NCI-H1930 (cell line): ENCODE measurements at regions not wholly inside any gene's neighbourhood (a gene's known extent, or its start where the extent isn't known, plus 50 kb on each side); places are given as distances from the start of the nearest gene placed in this dataset.

Experiments used
- DNase-seq, 2 experiments: peaks; one replicate each; lab custom pipeline; 2025; lab: John Stamatoyannopoulos, UW

DNA sequence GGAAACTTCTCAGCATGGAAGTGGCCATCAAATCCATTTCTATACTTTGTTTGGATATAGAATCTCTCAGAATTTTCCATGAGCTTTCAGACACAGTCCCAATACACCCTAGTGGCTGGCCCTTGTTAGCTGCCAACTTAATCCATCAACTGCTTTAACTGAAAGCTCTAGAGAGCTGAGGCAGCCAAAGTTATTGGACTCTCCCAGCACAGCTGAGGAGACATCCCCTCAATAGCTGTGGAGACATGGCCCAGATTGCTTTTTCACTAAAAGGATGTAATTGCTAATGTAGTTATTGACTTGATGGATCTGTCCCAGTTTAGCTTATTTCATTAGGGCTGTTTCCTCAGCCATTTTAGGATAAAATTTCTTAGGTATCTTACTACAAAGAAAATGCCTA, 94.8 kb upstream of the PRMT6 start:
- no peak for DNase-seq

DNA sequence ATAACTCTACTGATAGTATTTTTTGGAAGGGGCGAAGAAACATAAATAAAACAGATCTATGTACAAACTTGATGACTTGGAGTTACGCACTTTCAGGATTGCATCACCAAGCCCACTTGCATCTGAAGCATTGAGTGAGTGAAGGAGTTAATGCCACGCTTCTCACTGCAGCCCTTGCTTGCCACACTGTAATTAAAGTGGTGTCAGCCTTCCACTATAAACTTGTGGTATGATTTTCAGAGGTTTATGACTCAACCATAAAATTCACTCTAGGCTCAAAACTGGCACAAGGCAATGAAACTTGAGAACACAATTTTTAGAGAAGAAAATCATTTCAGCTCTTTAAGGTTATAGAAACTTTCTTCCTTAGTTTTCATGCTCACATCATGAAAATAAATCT, 93.9 kb upstream of the PRMT6 start:
- no peak for DNase-seq

GRCh38 chr1:106964495-106964894, 92.0 kb upstream of the PRMT6 start:
- DNase-seq, result no peak

DNA sequence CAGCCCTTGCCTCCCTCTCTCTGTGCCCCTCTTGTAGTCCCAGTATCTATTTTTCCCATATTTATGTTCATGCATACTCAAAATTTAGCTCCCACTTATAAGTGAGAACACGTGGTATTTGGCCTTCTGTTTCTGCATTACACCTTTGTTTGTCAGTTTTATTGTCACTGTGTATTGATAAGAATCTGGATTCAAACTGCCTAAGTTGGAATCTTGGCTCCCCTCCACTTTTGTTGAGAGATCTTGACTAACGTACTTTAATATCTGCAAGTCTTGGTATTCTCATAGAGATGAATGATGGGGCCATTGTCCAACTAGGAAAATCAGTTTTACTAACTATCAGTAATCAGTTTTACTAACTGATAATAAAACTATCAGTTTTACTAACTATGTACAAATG, 87.8 kb upstream of the PRMT6 start:
- DNase-seq, result no peak

DNA sequence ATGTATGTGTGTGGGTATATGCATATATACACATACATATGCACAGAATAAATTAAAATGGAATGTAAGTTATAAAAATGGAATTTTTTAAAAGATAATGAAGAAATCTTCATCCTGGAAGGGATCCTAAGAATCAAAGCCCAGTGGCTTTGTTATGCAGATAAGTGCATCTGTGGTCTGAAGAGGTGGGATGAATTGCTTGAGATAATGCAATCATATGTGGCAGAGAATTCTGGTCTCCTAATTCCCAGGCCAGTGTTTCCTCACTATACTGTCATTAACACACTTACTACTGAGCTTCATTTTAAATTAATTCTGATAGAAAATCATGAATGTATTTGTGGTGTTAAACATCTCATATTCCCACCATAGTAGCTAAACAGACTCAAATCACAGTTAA, 86.7 kb upstream of the PRMT6 start:
- no peak for DNase-seq

- no peak for DNase-seq
Observed at GRCh38 chr1:106972074-106972473, 84.4 kb upstream of the PRMT6 start.

- no peak for DNase-seq
Observed at GRCh38 chr1:106975944-106976343, 80.5 kb upstream of the PRMT6 start.

- no peak for DNase-seq
Observed at GRCh38 chr1:106978477-106979322, 77.8 kb upstream of the PRMT6 start.

DNA sequence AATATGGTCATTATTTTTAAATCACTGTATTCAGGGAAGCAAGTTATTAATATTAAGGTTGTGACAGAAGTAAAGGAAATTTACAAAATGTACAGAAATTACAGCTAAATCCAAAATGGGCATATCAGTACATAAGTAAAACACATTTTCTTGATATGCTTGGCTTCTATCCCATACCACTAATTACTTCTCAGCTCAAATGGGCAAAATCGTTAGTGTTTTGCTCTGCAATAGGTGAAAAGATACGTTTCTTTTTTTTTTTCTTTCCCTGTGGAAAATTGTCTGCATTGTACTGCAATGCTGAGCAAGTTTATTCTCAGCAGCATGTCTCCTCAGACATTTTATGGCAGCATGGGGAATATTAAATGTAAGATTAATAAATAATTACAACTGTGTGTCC, 77.1 kb upstream of the PRMT6 start:
- no peak for DNase-seq

DNA sequence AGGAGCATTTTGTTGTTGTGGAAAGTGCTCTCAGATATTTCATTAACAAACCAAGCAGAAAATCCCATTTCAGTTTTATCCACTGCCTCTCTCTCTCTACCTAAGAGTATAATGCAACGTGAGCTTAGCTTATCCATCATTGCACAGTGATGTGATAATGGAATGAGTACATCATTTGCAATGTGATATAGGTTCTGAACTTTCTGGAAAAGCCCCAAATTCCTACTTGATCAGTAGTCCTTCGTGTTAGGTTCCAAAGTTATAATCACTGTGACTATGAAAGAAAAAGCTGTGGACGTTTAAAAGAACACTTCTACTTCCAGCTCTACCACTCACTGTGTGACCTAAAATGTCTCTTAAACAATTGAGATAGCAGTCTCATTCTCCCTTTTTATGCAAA, 76.4 kb upstream of the PRMT6 start:
- DNase-seq, result no peak

- no peak for DNase-seq
Observed at GRCh38 chr1:106984801-106985200, 71.7 kb upstream of the PRMT6 start.

DNA sequence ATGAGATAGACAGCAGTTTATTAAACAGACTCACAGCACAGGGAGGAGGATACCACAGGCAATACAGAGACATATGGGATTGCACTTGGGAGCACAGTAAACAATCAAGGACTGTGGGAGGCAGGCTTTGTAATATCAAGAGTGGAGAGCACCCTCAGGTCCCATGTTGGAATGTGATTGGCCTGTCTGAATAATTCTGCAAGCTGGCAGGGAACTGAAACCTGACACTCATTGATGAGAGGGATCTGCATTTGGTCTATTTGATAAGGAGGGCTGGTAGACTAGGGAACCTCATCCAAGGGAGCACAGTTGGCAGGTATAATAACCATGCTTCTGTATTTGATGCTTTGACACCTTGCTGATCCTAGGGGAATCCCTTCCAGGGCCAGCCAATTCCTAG, 69.9 kb upstream of the PRMT6 start:
- DNase-seq, result no peak

- no peak for DNase-seq
Observed at GRCh38 chr1:106995970-106996369, 60.5 kb upstream of the PRMT6 start.

GRCh38 chr1:106998431-106999002, 58.0 kb upstream of the PRMT6 start:
- DNase-seq, result no peak

DNA sequence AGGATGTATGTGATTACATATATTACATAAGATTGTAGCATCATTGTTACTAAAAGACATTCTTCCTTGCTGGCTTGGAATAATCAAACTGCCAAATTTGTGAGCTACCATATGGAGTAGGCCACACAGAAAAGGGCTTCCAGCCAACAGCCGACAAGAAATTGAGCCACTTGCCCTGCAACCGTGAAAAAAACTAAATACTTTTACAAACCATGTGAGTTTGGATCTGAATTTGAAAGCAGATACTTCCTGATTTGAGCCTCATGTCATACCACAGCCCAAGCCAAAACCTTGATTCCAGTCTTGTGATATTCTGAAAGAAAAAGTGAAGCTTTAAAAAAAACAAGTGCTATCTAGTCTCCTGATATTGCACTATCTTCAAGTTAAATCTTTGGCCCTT, 55.6 kb upstream of the PRMT6 start:
- DNase-seq, result no peak

DNA sequence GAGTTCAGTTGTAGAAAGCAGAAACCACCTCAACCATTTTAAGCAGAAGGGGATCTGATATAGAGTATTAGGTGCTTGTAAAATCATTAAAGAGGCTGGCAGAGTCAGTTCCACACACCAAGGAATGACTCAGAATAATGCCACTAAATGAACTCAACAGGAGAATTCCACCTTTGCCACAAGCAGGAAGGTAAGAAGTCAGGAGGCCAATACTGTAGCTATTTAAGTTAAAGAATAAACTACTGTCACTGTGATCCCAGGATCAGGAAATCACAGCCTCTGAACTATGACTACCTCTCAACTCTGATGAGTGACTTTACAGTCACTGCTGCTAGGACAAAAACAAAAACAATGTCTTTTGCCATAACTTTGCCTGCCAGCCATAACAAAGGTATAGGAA, 52.5 kb upstream of the PRMT6 start:
- no peak for DNase-seq

DNA sequence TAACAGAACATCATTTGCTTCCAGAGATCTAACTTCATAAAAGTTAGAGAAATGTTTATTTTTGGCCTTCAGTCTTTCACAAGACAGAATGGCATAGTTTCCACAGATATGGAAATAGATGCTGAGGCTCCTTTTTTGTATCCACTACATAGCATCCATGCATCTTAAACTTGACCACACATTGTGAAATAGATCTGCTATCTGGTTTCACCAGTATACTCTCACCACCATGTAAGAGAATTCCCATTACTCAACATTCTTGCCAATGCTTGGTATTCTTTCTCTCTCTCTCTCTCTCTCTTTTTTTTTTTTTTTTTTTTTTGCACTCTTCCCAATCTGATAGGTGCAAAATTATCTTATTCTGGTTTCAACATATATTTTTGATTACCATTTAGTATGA, 52.1 kb upstream of the PRMT6 start:
- no peak for DNase-seq
